Caco-2 (cell line): ENCODE measurements at regions not wholly inside any gene's neighbourhood (a gene's known extent, or its start where the extent isn't known, plus 50 kb on each side); places are given as distances from the start of the nearest gene placed in this dataset.

Source experiments
- BruUV-seq: library from RNA; stranded (reverse); fragments of 400-500 nt; replicated peaks from 2 replicates; lab custom pipeline; 2021; lab: Mats Ljungman, UMichigan
- CTCF ChIA-PET: fragments of 300-600 bp; sonication (Branson Sonifier 250); formaldehyde crosslinking; loops from one replicate; lab custom pipeline; 2022; ENCODE audit warnings: antibody characterized with exemption; lab: Charles Lee
- POLR2A ChIA-PET: fragments of 300-600 bp; sonication (Branson Sonifier 250); formaldehyde crosslinking; loops from one replicate; lab custom pipeline; 2022; ENCODE audit warnings: antibody characterized with exemption; lab: Charles Lee
- DNase-seq, 2 experiments: peaks; one replicate each; pipeline versions ENCODE4 v3.0.0 to v3.0.0-alpha.2; 2020 to 2022
- H3K27me3 ChIP-seq: replicated peaks from 2 replicates; pipeline ENCODE4 v1.6.0; 2011; ENCODE audit warnings: low read length; ENCODE audit not compliant: control insufficient read depth, insufficient read depth
- H3K36me3 ChIP-seq: 2 replicates; pipeline ENCODE4 v1.5.1; 2011; ENCODE audit warnings: low read length; ENCODE audit not compliant: control insufficient read depth, insufficient read depth
- H3K4me1 ChIP-seq: fragments of 250-450 bp; sonication (Bioruptor Pico); 2 replicates; pipeline ENCODE4 v1.5.1; 2020; ENCODE audit warnings: mild to moderate bottlenecking
- H3K4me3 ChIP-seq: 2 replicates; pipeline ENCODE4 v1.5.1; 2011; ENCODE audit warnings: low read depth, mild to moderate bottlenecking, control low read depth, low read length
- H3K9me3 ChIP-seq: fragments of 250-450 bp; sonication (Bioruptor Pico); 2 replicates; pipeline ENCODE4 v1.5.1; 2020; ENCODE audit warnings: mild to moderate bottlenecking, moderate library complexity
- H3K27ac Mint-ChIP-seq: one replicate; pipeline ENCODE4 v1.8.0; 2022; ENCODE audit warnings: mixed read lengths; ENCODE audit not compliant: unreplicated experiment
- H3K27me3 Mint-ChIP-seq: one replicate; pipeline ENCODE4 v1.8.0; 2022; ENCODE audit warnings: mixed read lengths; ENCODE audit not compliant: insufficient read depth, unreplicated experiment
- H3K36me3 Mint-ChIP-seq: one replicate; pipeline ENCODE4 v1.8.0; 2022; ENCODE audit warnings: mild to moderate bottlenecking, mixed read lengths; ENCODE audit not compliant: insufficient read depth, unreplicated experiment
- H3K4me1 Mint-ChIP-seq: one replicate; pipeline ENCODE4 v1.8.0; 2022; ENCODE audit warnings: low read depth, mixed read lengths; ENCODE audit not compliant: unreplicated experiment
- H3K4me3 Mint-ChIP-seq: one replicate; pipeline ENCODE4 v1.8.0; 2022; ENCODE audit warnings: mild to moderate bottlenecking, moderate library complexity, mixed read lengths; ENCODE audit not compliant: unreplicated experiment
- H3K9me3 Mint-ChIP-seq: one replicate; pipeline ENCODE4 v1.8.0; 2022; ENCODE audit warnings: mixed read lengths; ENCODE audit not compliant: unreplicated experiment
- CTCF ChIP-seq, 2 experiments: fragments of 200-600 bp in 1 of 2; IDR thresholded peaks; 1 replicate in 1 of 2; 2 replicates in 1 of 2; pipeline versions ENCODE4 v1.5.1 to v1.8.0; 2011 to 2022; ENCODE audit warnings: antibody characterized with exemption in 1 of 2, control low read depth in 1 of 2, inconsistent platforms in 1 of 2, low read depth in 1 of 2, low read length in 1 of 2, mild to moderate bottlenecking in 1 of 2, moderate library complexity in 1 of 2; ENCODE audit not compliant: insufficient read depth in 1 of 2, severe bottlenecking in 1 of 2, unreplicated experiment in 1 of 2
- intact Hi-C: fragments of 100-400 bp; cut with micrococcal nuclease; formaldehyde crosslinking; loops from one replicate; pipeline ENCODE4 v1.10.0; 2022; ENCODE audit not compliant: unreplicated experiment

GRCh38 chr12:42887657-42888056 lies 298.1 kb upstream of the PRICKLE1 start:
- TF ChIP-seq CTCF (IDR thresholded peaks at IDR 0.05; ENCODE audit: insufficient read depth in 1 of 2, low read depth in 1 of 2, low read length in 1 of 2, severe bottlenecking in 1 of 2, unreplicated experiment in 1 of 2): no peak
- no peaks in the 10 kb centered on the region for H3K4me1 ChIP-seq
- Mint-ChIP-seq H3K27ac (no peak overlapping the region), H3K9me3 (no peaks in the 10 kb centered on the region), H3K4me3 (no peak overlapping the region), H3K27me3 (peaks cover 3% of the 10 kb centered on the region), H3K4me1 (peaks cover 12% of the 10 kb centered on the region), H3K36me3 (no peaks in the 10 kb centered on the region)
- peaks cover 4% of the 10 kb centered on the region; the same call in 1 of the 2 replicates for H3K9me3 ChIP-seq
- intact Hi-C loops: no loop called here
- no peak for DNase-seq
- BruUV-seq: no TSS peak
- ChIA-PET CTCF (no interaction called here), POLR2A (no interaction called here)
- H3K4me3 ChIP-seq: no peak overlapping the region
- no peaks in the 10 kb centered on the region for H3K27me3 ChIP-seq
- no peaks in the 10 kb centered on the region for H3K36me3 ChIP-seq

- H3K27ac Mint-ChIP-seq: no peak overlapping the region
- intact Hi-C loops: no loop called here
Observed at GRCh38 chr12:42886160-42886559, 296.6 kb upstream of the PRICKLE1 start.

GRCh38 chr12:42885677-42886076 lies 296.1 kb upstream of the PRICKLE1 start:
- Histone ChIP-seq H3K36me3 (no peaks in the 10 kb centered on the region), H3K27me3 (no peaks in the 10 kb centered on the region), H3K9me3 (peaks cover 4% of the 10 kb centered on the region; the same call in 1 of the 2 replicates), H3K4me1 (no peaks in the 10 kb centered on the region), H3K4me3 (no peak overlapping the region)
- no peak for DNase-seq
- TF ChIP-seq CTCF (IDR thresholded peaks at IDR 0.05; ENCODE audit: insufficient read depth in 1 of 2, low read depth in 1 of 2, low read length in 1 of 2, severe bottlenecking in 1 of 2, unreplicated experiment in 1 of 2): no peak
- ChIA-PET CTCF (no interaction called here), POLR2A (no interaction called here)
- peaks cover 6% of the 10 kb centered on the region for H3K9me3 Mint-ChIP-seq
- H3K4me3 Mint-ChIP-seq: no peak overlapping the region
- no peaks in the 10 kb centered on the region for H3K27me3 Mint-ChIP-seq
- no peak overlapping the region for H3K27ac Mint-ChIP-seq
- no TSS peak for BruUV-seq
- peaks cover 12% of the 10 kb centered on the region for H3K4me1 Mint-ChIP-seq
- intact Hi-C loops: no loop called here
- no peaks in the 10 kb centered on the region for H3K36me3 Mint-ChIP-seq

More at GRCh38 chr12:42886160-42886559, 296.6 kb upstream of the PRICKLE1 start:
- TF ChIP-seq CTCF (IDR thresholded peaks at IDR 0.05; ENCODE audit: insufficient read depth in 1 of 2, low read depth in 1 of 2, low read length in 1 of 2, severe bottlenecking in 1 of 2, unreplicated experiment in 1 of 2): no peak
- no peaks in the 10 kb centered on the region for H3K36me3 Mint-ChIP-seq
- Histone ChIP-seq H3K9me3 (peaks cover 4% of the 10 kb centered on the region; the same call in 1 of the 2 replicates), H3K27me3 (no peaks in the 10 kb centered on the region), H3K36me3 (no peaks in the 10 kb centered on the region), H3K4me1 (no peaks in the 10 kb centered on the region), H3K4me3 (no peak overlapping the region)
- H3K27me3 Mint-ChIP-seq: no peaks in the 10 kb centered on the region
- POLR2A ChIA-PET: no interaction called here
- CTCF ChIA-PET: no interaction called here
- no peak for DNase-seq
- no peak overlapping the region for H3K4me3 Mint-ChIP-seq
- BruUV-seq: no TSS peak
- peaks cover under 1% of the 10 kb centered on the region for H3K9me3 Mint-ChIP-seq
- H3K4me1 Mint-ChIP-seq: peaks cover 12% of the 10 kb centered on the region
